ENCODE measurements at regions not wholly inside any gene's neighbourhood (a gene's known extent, or its start where the extent isn't known, plus 50 kb on each side); places are given as distances from the start of the nearest gene placed in this dataset.

DNA sequence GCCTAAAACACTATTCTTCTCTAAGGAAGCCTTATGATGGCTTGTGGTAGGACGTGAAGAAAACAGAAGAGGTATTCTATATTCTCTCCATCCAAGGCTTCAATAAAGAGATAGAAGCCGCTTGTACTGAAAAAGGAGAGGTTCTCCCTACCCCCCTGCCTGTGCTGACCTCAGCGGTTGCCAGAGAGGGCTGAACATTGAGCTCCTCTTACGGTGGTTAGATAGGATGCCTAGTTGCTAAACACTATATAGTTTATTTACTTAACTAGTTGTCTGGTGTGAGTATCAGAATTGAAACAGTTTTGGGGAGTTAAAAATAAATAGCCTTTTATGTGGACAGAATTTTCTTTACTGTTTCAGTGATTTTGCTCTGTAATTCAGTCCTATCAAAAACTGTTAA lies 112.2 kb downstream of the TFPI2 start:
- TF ChIP-seq, protein P1, sequence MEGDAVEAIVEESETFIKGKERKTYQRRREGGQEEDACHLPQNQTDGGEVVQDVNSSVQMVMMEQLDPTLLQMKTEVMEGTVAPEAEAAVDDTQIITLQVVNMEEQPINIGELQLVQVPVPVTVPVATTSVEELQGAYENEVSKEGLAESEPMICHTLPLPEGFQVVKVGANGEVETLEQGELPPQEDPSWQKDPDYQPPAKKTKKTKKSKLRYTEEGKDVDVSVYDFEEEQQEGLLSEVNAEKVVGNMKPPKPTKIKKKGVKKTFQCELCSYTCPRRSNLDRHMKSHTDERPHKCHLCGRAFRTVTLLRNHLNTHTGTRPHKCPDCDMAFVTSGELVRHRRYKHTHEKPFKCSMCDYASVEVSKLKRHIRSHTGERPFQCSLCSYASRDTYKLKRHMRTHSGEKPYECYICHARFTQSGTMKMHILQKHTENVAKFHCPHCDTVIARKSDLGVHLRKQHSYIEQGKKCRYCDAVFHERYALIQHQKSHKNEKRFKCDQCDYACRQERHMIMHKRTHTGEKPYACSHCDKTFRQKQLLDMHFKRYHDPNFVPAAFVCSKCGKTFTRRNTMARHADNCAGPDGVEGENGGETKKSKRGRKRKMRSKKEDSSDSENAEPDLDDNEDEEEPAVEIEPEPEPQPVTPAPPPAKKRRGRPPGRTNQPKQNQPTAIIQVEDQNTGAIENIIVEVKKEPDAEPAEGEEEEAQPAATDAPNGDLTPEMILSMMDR (IDR thresholded peaks at IDR 0.05) = no peak
- TF ChIP-seq POLR2A (IDR thresholded peaks at IDR 0.05) = no peak

Data from ovary (tissue), 3 donors.